ENCODE measurements at regions not wholly inside any gene's neighbourhood (a gene's known extent, or its start where the extent isn't known, plus 50 kb on each side); places are given as distances from the start of the nearest gene placed in this dataset.

DNA sequence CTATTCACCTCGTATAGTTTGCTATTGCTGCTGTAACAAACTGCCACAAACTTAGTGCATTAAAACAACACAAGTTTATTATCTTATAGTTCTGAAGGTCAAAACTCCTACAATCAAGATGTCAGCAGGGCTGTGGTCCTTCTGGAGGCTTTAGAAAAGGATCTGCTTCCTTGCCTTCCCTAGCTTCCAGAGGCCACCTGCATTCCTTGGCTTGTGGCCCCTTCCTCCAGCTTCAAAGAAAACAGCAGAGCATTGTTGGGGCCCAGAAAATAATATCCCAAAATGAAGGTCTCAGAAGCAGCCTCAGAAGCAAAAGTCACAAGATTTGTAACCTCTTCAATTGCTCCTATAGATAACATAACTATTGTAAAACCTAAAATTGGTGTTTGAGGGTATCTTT, 100.6 kb downstream of the HNRNPLL start:
- TF ChIP-seq, protein P1, sequence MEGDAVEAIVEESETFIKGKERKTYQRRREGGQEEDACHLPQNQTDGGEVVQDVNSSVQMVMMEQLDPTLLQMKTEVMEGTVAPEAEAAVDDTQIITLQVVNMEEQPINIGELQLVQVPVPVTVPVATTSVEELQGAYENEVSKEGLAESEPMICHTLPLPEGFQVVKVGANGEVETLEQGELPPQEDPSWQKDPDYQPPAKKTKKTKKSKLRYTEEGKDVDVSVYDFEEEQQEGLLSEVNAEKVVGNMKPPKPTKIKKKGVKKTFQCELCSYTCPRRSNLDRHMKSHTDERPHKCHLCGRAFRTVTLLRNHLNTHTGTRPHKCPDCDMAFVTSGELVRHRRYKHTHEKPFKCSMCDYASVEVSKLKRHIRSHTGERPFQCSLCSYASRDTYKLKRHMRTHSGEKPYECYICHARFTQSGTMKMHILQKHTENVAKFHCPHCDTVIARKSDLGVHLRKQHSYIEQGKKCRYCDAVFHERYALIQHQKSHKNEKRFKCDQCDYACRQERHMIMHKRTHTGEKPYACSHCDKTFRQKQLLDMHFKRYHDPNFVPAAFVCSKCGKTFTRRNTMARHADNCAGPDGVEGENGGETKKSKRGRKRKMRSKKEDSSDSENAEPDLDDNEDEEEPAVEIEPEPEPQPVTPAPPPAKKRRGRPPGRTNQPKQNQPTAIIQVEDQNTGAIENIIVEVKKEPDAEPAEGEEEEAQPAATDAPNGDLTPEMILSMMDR (IDR thresholded peaks at IDR 0.05; ENCODE audit: low read depth, low read length), result no peak
- no peak for DNase-seq (ENCODE audit: low read depth in 2 of 2)
- H3K4me3 ChIP-seq (replicated peaks in 1 of 2; ENCODE audit: low read depth in 2 of 2, low read length in 2 of 2), result no peak overlapping the region

DNA sequence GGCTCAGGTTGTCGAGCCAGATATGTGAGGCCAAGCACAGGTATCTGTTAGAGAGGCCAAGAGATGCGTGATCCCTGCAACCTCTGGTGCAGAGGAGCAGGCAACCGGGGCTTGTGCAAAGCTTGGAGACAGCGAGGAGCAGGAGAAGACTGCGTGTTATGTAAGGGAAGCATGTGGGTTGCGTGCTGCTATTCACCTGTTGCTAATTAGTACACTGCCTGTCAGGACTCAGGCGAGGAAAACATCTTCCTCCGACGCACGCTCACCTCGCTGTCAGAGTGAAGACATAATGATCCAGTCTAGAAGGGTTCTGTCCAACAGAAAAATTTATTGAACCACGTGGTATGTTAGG, 102.5 kb downstream of the HNRNPLL start:
- H3K4me3 ChIP-seq (replicated peaks in 1 of 2; ENCODE audit: low read depth in 2 of 2, low read length in 2 of 2), result no peak overlapping the region

DNA sequence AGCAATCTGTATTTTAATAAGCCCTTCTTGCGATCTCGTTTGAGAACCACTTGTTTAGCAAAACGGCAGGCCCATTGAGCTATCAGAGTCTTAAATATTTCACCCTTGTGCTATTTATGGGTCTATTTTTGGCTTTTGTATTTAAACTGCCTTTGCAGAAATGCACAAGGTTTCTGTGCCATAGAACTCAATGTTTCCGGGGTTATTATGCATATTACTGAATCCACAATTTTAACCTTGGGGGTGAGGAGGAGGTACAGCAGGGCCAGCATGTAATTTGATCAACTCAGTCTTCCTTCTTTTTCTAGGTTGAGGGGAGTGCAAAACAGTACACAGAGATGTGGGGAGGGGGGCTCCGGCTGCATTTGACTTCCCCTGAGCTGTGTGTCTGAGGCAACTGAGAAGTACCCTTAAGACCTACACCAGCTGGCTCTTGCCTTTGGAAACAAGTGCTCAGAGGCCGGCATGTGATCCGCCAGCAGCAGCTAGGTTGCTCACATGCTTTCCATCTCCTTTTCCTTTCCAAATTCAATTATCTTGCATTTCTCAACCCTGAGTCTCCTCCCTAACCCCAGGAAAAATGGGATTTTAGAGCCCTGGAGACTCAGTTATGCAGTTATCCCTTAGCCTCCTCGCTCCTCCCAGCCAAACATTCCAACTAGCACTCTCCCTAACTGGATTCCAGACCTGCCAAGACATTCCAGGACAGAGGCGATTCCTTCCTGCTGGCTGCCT, 103.0 kb downstream of the HNRNPLL start:
- no peak overlapping the region for H3K4me3 ChIP-seq (replicated peaks in 1 of 2; ENCODE audit: low read depth in 2 of 2, low read length in 2 of 2)
- TF ChIP-seq, protein P1 (IDR thresholded peaks at IDR 0.05; ENCODE audit: low read depth, low read length), result no peak
- DNase-seq (ENCODE audit: low read depth in 2 of 2), result peak in 1 of 2 donors; percentile 23

More for the DNA sequence above, 102.5 kb downstream of the HNRNPLL start:
- TF ChIP-seq, protein P1 (IDR thresholded peaks at IDR 0.05; ENCODE audit: low read depth, low read length), result no peak
- DNase-seq (ENCODE audit: low read depth in 2 of 2), result no peak

DNA sequence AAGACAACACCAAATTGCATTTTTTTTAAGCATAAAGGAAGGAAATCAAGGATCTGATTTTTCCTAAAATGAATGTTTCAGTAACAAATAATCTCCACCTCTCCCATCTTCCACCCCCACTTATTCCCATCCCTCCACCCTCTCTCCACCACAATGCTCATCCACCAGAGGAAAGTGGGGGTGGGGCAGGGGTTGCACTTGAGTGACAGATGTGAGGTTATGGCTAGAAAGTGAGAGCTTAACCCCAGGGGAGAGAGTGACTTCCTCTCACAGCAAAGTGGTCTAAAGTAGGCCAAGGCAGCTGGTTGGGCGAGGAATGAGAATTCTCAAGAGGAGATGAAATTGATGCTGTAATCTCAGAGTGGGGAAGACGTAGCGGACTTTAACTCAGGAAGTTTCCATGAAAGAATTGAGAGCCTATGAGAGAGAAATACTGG, 104.7 kb downstream of the HNRNPLL start:
- H3K4me3 ChIP-seq (replicated peaks in 1 of 2; ENCODE audit: low read depth in 2 of 2, low read length in 2 of 2), result no peak overlapping the region
- TF ChIP-seq, protein P1 (IDR thresholded peaks at IDR 0.05; ENCODE audit: low read depth, low read length), result no peak
- no peak for DNase-seq (ENCODE audit: low read depth in 2 of 2)

DNA sequence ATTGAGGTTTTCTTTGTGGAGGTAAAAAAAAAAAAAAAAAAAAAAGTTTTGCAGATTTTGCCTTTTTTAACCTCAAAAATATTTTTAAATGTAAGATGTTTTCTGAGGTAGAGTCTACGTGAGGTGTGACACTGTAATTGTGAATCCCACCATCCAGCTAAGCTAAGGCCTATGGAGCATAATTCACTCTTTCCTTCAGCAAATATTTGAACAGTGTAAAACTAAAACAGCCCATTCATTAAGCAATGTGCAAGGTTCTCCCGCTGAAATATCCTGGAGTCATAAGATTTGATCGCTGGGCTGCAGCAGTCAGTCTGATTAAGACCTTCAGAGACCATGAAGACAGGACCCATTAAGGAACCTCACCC, 105.1 kb downstream of the HNRNPLL start:
- TF ChIP-seq, protein P1 (IDR thresholded peaks at IDR 0.05; ENCODE audit: low read depth, low read length), result no peak
- no peak for DNase-seq (ENCODE audit: low read depth in 2 of 2)

DNA sequence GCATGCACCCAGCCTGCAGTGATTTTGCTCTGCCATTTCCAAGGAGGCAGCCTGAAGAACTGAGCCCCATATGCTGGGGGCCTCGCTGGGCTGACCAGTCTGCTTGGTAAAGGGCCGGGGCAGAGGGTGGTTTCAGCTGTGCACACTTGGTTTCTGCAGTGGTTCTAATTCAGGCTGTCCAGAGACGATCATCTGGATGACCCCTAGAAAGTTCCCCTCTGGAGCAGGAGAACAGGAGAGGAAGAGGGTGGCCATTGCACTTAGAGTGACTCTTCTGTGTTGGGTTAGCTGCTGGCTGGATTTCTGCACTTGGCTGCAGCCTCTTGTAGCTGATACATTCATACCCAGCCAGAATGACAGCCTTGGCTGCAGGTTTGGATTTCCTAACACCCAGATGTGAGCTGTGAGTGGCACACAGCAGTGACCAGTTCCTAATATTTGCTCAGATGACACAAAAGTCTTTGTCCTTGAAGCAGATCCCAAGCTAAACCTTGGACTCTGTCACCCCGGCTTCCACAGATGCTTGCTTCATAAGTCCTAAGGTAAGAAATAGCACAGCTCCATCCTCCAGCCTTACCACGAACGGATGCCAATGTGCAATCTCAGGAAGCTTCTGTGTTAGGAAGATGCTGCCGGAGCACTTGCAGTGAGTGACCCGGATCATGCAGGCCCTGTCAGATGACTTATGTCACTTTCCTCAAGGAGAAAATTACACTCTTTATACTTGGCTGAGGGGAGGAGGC, 105.6 kb downstream of the HNRNPLL start:
- TF ChIP-seq, protein P1 (IDR thresholded peaks at IDR 0.05; ENCODE audit: low read depth, low read length), result no peak
- no peak overlapping the region for H3K4me3 ChIP-seq (replicated peaks in 1 of 2; ENCODE audit: low read depth in 2 of 2, low read length in 2 of 2)
- no peak for DNase-seq (ENCODE audit: low read depth in 2 of 2)

More for the DNA sequence above, 105.1 kb downstream of the HNRNPLL start:
- no peak overlapping the region for H3K4me3 ChIP-seq (replicated peaks in 1 of 2; ENCODE audit: low read depth in 2 of 2, low read length in 2 of 2)
